Endodermal cell (in vitro differentiated cells): ENCODE measurements at regions not wholly inside any gene's neighbourhood (a gene's known extent, or its start where the extent isn't known, plus 50 kb on each side); places are given as distances from the start of the nearest gene placed in this dataset.
A peak's percentile ranks its signal among the peaks of the same experiment; 100 is the strongest.
"Not testable (repeated sequence)": the region's sequence is repeated elsewhere in the genome, so short reads cannot be mapped to it uniquely, and the experiment has no call there.

ENCODE experiments used
- DNase-seq: peaks from one replicate; pipeline ENCODE4 v3.0.0-alpha.2; 2017
- H3K27ac ChIP-seq: 2 replicates; pipeline ENCODE4 v1.5.1; 2013; ENCODE audit warnings: mild to moderate bottlenecking, low read depth, low read length, moderate library complexity
- H3K27me3 ChIP-seq: 2 replicates; pipeline ENCODE4 v1.6.1; 2013; ENCODE audit warnings: mild to moderate bottlenecking, low read length, moderate library complexity; ENCODE audit not compliant: insufficient read depth, control insufficient read depth, poor library complexity, severe bottlenecking
- H3K36me3 ChIP-seq: 2 replicates; pipeline ENCODE4 v1.7.0; 2013; ENCODE audit warnings: mild to moderate bottlenecking, low read length, moderate library complexity; ENCODE audit not compliant: control insufficient read depth, insufficient read depth
- H3K4me1 ChIP-seq: one replicate; pipeline ENCODE4 v1.7.0; 2013; ENCODE audit warnings: low read length; ENCODE audit not compliant: control insufficient read depth, insufficient read depth
- H3K4me3 ChIP-seq: 2 replicates; pipeline ENCODE4 v1.5.1; 2013; ENCODE audit warnings: mild to moderate bottlenecking, low read length, moderate library complexity
- H3K9ac ChIP-seq: 2 replicates; pipeline ENCODE4 v1.6.1; 2013; ENCODE audit warnings: mild to moderate bottlenecking, low read length, moderate library complexity; ENCODE audit not compliant: poor library complexity, severe bottlenecking; ENCODE audit errors: extremely low read depth
- H3K9me3 ChIP-seq: 2 replicates; pipeline ENCODE4 v1.6.1; 2013; ENCODE audit warnings: mild to moderate bottlenecking, low read length, moderate library complexity; ENCODE audit not compliant: control insufficient read depth
- H3K27ac Mint-ChIP-seq: 2 replicates; pipeline ENCODE4 v1.8.0; 2020; ENCODE audit warnings: mixed read lengths
- H3K27me3 Mint-ChIP-seq: 2 replicates; pipeline ENCODE4 v1.8.0; 2021; ENCODE audit warnings: mild to moderate bottlenecking, mixed read lengths; ENCODE audit not compliant: insufficient read depth
- H3K36me3 Mint-ChIP-seq: 2 replicates; pipeline ENCODE4 v1.8.0; 2020; ENCODE audit warnings: low read depth, mixed read lengths
- H3K4me1 Mint-ChIP-seq: 2 replicates; pipeline ENCODE4 v1.8.0; 2020; ENCODE audit warnings: mixed read lengths
- H3K4me3 Mint-ChIP-seq: 2 replicates; pipeline ENCODE4 v1.8.0; 2020; ENCODE audit warnings: mild to moderate bottlenecking, moderate library complexity, mixed read lengths
- H3K9me3 Mint-ChIP-seq: 2 replicates; pipeline ENCODE4 v1.8.0; 2020; ENCODE audit warnings: mild to moderate bottlenecking, mixed read lengths
- CTCF ChIP-seq: fragments of 200-600 bp; sonication (generic); conservative IDR thresholded peaks from 2 replicates; pipeline ENCODE4 v1.5.0; 2021; ENCODE audit warnings: antibody characterized with exemption, mild to moderate bottlenecking
- WGBS, 2 experiments: methylation state at CpG; one replicate each; pipeline versions ENCODE4 v1.1.5 to v1.1.7; 2013; ENCODE audit warnings: missing lambda C conversion rate in 2 of 2, mixed read lengths in 1 of 2; ENCODE audit not compliant: insufficient coverage in 1 of 2, insufficient read length in 1 of 2; 5-methylcytosine and 5-hydroxymethylcytosine counted together

GRCh38 chr21:7942219-7942618 is 2579.2 kb upstream of the TPTE start:
- not testable (repeated sequence) for H3K4me1 Mint-ChIP-seq, H3K27me3 Mint-ChIP-seq, H3K27ac Mint-ChIP-seq, H3K9ac ChIP-seq, H3K4me1 ChIP-seq, H3K27ac ChIP-seq, H3K9me3 ChIP-seq, H3K36me3 ChIP-seq, DNase-seq, H3K4me3 Mint-ChIP-seq, H3K27me3 ChIP-seq, H3K9me3 Mint-ChIP-seq
- 76 to 77% methylated on average over 15 of the region's 15 CpGs for WGBS, 2 experiments
- H3K36me3 Mint-ChIP-seq: peaks cover 74% of the 10 kb centered on the region
- H3K4me3 ChIP-seq: peak overlapping the region; percentile 34

GRCh38 chr21:7943534-7943933 is 2577.8 kb upstream of the TPTE start:
- H3K4me3 ChIP-seq: peak overlapping the region; percentile 34
- H3K4me1 ChIP-seq, H3K9ac ChIP-seq, DNase-seq, H3K9me3 ChIP-seq, H3K9me3 Mint-ChIP-seq, H3K36me3 ChIP-seq, H3K27me3 ChIP-seq, H3K4me3 Mint-ChIP-seq, H3K4me1 Mint-ChIP-seq, H3K27ac ChIP-seq, H3K27me3 Mint-ChIP-seq, H3K27ac Mint-ChIP-seq: not testable (repeated sequence)
- 80 to 84% methylated on average over 8 of the region's 8 CpGs for WGBS, 2 experiments
- peaks cover 73% of the 10 kb centered on the region for H3K36me3 Mint-ChIP-seq

- H3K36me3 Mint-ChIP-seq: peaks cover 61% of the 10 kb centered on the region
- DNase-seq: no peak
- no peaks in the 10 kb centered on the region for H3K4me1 ChIP-seq
- peak overlapping the region; percentile 54 for H3K4me3 ChIP-seq
- no peak overlapping the region for H3K9ac ChIP-seq
- H3K9me3 Mint-ChIP-seq: no peaks in the 10 kb centered on the region
- no peak overlapping the region for H3K27ac ChIP-seq
- TF ChIP-seq CTCF: no peak
- 61 to 64% methylated on average over 4 of the region's 4 CpGs for WGBS, 2 experiments
- no peaks in the 10 kb centered on the region for H3K27me3 ChIP-seq
- H3K9me3 ChIP-seq: no peaks in the 10 kb centered on the region
- H3K4me3 Mint-ChIP-seq: no peak overlapping the region
- no peaks in the 10 kb centered on the region for H3K4me1 Mint-ChIP-seq
- no peaks in the 10 kb centered on the region for H3K36me3 ChIP-seq
- H3K27me3 Mint-ChIP-seq: no peaks in the 10 kb centered on the region
- no peak overlapping the region for H3K27ac Mint-ChIP-seq
These were observed 2574.0 kb upstream of the TPTE start for GRCh38 chr21:7947422-7947821.

GRCh38 chr21:7948727-7949126 is 2572.7 kb upstream of the TPTE start:
- not testable (repeated sequence) for H3K9me3 Mint-ChIP-seq, H3K4me3 Mint-ChIP-seq, H3K9me3 ChIP-seq, DNase-seq, H3K27me3 Mint-ChIP-seq, H3K4me1 Mint-ChIP-seq, H3K36me3 ChIP-seq, H3K27ac ChIP-seq, H3K27me3 ChIP-seq, H3K27ac Mint-ChIP-seq, H3K9ac ChIP-seq, H3K4me1 ChIP-seq
- peaks cover 69% of the 10 kb centered on the region for H3K36me3 Mint-ChIP-seq
- 79 to 80% methylated on average over 7 of the region's 7 CpGs for WGBS, 2 experiments
- H3K4me3 ChIP-seq: peak overlapping the region; percentile 34

- H3K4me1 ChIP-seq, H3K27me3 ChIP-seq, H3K4me1 Mint-ChIP-seq, H3K27me3 Mint-ChIP-seq, H3K36me3 ChIP-seq, DNase-seq, H3K4me3 Mint-ChIP-seq, H3K27ac ChIP-seq, H3K9me3 Mint-ChIP-seq, H3K9me3 ChIP-seq, H3K27ac Mint-ChIP-seq, H3K9ac ChIP-seq: not testable (repeated sequence)
- WGBS, 2 experiments: 52 to 53% methylated on average over 6 of the region's 6 CpGs
- peak overlapping the region; percentile 34 for H3K4me3 ChIP-seq
- H3K36me3 Mint-ChIP-seq: peaks cover 72% of the 10 kb centered on the region
These were observed 2571.5 kb upstream of the TPTE start for GRCh38 chr21:7949882-7950281.
